ENCODE measurements at regions not wholly inside any gene's neighbourhood (a gene's known extent, or its start where the extent isn't known, plus 50 kb on each side); places are given as distances from the start of the nearest gene placed in this dataset.

DNA sequence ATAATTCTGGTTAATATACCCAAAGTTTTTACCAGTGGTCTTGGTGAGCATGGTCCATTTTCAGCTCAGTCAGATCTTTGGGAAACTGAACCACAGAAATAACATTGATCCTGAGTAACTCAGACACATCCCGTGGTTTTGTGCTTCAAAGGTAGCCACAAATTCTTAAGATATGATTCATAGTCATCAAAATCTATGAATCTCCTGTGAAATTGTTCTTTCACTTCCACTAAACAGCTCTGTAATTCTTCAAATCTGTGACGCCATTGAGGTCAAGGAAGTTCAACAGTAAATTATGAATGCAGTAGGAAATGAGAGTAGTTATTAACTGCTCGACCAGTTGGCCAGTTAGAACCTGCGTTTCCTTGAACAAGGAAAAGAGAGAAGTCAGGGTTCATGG lies 147.3 kb downstream of the IRS1 start:
- CTCF ChIA-PET (ENCODE audit: low intra/inter-chr PET ratio, low total read pairs) = no interaction called here

More for the DNA sequence above, 147.3 kb downstream of the IRS1 start:
- Histone ChIP-seq H3K27me3 (ENCODE audit: control insufficient read depth in 1 of 2, insufficient read depth in 2 of 2, low read length in 2 of 2) (no peaks in the 10 kb centered on the region), H3K9me3 (ENCODE audit: low read length) (peaks cover 7% of the 10 kb centered on the region), H3K27ac (ENCODE audit: extremely low read length, insufficient read depth, low read length) (no peak overlapping the region), H3K9ac (ENCODE audit: insufficient read depth, low read depth, low read length) (no peak overlapping the region), H3K4me2 (ENCODE audit: low read depth, low read length) (no peak overlapping the region), H3K4me3 (replicated peaks in 1 of 3; ENCODE audit: insufficient read depth in 1 of 3, low read depth in 2 of 3, low read length in 3 of 3) (no peak overlapping the region), H3K4me1 (ENCODE audit: insufficient read depth, low read length) (peaks cover 79% of the 10 kb centered on the region), H2AFZ (ENCODE audit: low read length) (no peak overlapping the region), H4K20me1 (ENCODE audit: insufficient read depth, low read length) (no peaks in the 10 kb centered on the region), H3K79me2 (ENCODE audit: insufficient read depth, low read length) (no peaks in the 10 kb centered on the region), H3K36me3 (replicated peaks in 1 of 2; ENCODE audit: control insufficient read depth in 1 of 2, insufficient read depth in 2 of 2, low read length in 2 of 2) (no peaks in the 10 kb centered on the region)
- FAIRE-seq (no peak), DNase-seq (ENCODE audit: low spot score) (no peak), ATAC-seq (no peak)
- TF ChIP-seq HMGXB3 (CRISPR knock-in tag; IDR thresholded peaks at IDR 0.05; ENCODE audit: borderline replicate concordance) (no peak), XRCC5 (optimal IDR thresholded peaks at IDR 0.05; ENCODE audit: low read length) (no peak), YEATS2 (CRISPR knock-in tag; IDR thresholded peaks at IDR 0.05; ENCODE audit: borderline replicate concordance) (no peak), TEAD3 (CRISPR knock-in tag; optimal IDR thresholded peaks at IDR 0.05; ENCODE audit: borderline replicate concordance) (no peak), ZNF891 (CRISPR knock-in tag; IDR thresholded peaks at IDR 0.05) (no peak), ZNF598 (CRISPR knock-in tag; IDR thresholded peaks at IDR 0.05; ENCODE audit: borderline replicate concordance) (no peak), NFKBIZ (CRISPR knock-in tag; IDR thresholded peaks at IDR 0.05) (no peak)
- WGBS (ENCODE audit: low lambda C conversion rate) = 93% methylated on average over 4 of the region's 4 CpGs
- in situ Hi-C loops (cut with HindIII; ENCODE audit: extremely low pct_ligation_motif_present, low pct_unique_long_range_greater_than_20kb) = no loop called here
- intact Hi-C loops (cut with micrococcal nuclease; ENCODE audit: unreplicated experiment) = loop anchor here (10.0 kb wide), 1 partner anchor 82 kb away; no protein-coding TSS in a partner anchor
- POLR2A ChIA-PET = interaction anchor here (1.0 to 1.9 kb wide), 3 partner anchors 69 to 148 kb away, joined by 3 to 6 read pairs (median 6); partner anchors contain the start of gene IRS1
- BruUV-seq (replicated peaks) = no TSS peak
